ENCODE measurements at regions not wholly inside any gene's neighbourhood (a gene's known extent, or its start where the extent isn't known, plus 50 kb on each side); places are given as distances from the start of the nearest gene placed in this dataset.

DNA sequence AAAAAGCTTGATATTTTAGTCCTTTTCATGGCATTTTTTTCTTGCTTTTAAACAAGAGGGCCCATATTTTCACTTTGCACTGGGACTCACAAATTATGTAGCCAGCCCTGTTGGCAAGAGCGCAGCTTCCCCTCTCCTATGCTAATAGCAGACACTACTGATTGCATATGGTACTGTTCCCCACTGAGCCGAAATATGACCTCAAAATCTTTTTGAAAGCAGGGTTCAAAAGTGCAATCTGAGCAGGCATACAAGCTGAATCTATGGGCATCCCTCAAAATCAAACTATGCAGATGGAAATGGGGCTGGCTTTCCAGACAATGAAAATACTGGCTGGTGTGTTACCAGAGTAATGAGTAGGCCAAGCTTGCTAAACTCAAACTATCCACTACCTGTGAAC lies 225.2 kb upstream of the SETMAR start:
- TF ChIP-seq CTCF (IDR thresholded peaks at IDR 0.05) (no peak), POLR2A (IDR thresholded peaks at IDR 0.05) (no peak)

Data from esophagus squamous epithelium (tissue), 4 donors.